Large intestine (tissue), 3 donors: ENCODE measurements at regions not wholly inside any gene's neighbourhood (a gene's known extent, or its start where the extent isn't known, plus 50 kb on each side); places are given as distances from the start of the nearest gene placed in this dataset.
A peak's percentile ranks its signal among the peaks of the same experiment; 100 is the strongest.

Experiments
- DNase-seq, 2 donors: peaks; one replicate each; pipeline versions ENCODE4 v3.0.0 to v3.0.0-alpha.2; 2013
- H3K27ac ChIP-seq: one replicate; pipeline ENCODE4 v1.5.1; 2013; ENCODE audit warnings: low read length
- H3K27me3 ChIP-seq: 2 replicates; pipeline ENCODE4 v1.6.1; 2013; ENCODE audit warnings: low read length; ENCODE audit not compliant: control insufficient read depth, insufficient read depth
- H3K36me3 ChIP-seq: 2 replicates; pipeline ENCODE4 v1.6.1; 2013; ENCODE audit warnings: low read length; ENCODE audit not compliant: control insufficient read depth, insufficient read depth
- H3K4me1 ChIP-seq: one replicate; pipeline ENCODE4 v1.6.1; 2013; ENCODE audit warnings: low read length; ENCODE audit not compliant: control insufficient read depth, insufficient read depth
- H3K4me3 ChIP-seq: one replicate; pipeline ENCODE4 v1.5.1; 2013; ENCODE audit warnings: low read length
- H3K9me3 ChIP-seq: one replicate; pipeline ENCODE4 v1.6.1; 2013; ENCODE audit warnings: mild to moderate bottlenecking, low read depth, low read length, moderate library complexity; ENCODE audit not compliant: control insufficient read depth
- WGBS: methylation state at CpG from one replicate; pipeline ENCODE4 v1.1.5; 2013; ENCODE audit warnings: low lambda C conversion rate; ENCODE audit not compliant: insufficient coverage; 5-methylcytosine and 5-hydroxymethylcytosine counted together

DNA sequence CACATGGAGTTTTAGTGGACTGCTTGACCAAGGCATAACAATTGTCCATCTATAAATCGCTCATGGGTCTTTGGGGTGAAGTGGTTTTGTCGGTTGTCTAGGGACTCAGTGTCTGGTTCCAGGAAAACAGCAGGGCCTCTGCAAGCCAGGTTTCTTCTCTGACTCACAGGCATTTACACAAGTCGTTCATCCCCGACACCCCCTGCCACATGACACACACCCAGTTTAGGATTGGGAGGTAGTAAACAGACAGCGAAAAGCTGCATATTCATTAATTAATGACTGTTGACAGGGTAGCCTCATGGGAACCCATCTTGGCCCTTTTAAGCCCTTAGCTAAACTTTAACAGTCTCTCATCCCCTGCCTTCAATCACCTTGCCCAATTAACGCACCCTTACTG lies 194.8 kb upstream of the ACVR2A start:
- H3K36me3 ChIP-seq: no peaks in the 10 kb centered on the region
- no peaks in the 10 kb centered on the region for H3K27me3 ChIP-seq
- WGBS: no CpG with 5 or more reads among the region's 6 CpGs

DNA sequence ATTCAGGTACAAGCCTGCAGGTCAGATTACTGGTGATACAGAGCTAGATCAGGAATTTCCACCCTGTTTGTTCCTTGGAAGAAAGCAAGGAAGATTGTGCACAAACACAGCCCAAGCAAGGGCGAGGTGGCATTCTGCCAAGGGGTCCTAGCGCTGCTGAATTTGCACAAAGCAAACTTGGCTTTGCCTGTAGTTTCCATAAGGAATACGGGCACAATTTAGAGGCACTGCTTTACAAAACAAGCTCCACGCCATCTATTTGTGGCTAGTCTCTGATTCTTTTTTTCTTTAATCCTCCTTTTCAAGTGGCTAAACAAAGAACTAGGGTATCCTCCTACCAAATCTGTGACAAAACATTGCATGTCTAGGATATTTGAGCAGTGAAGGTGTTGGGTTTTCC lies 195.5 kb upstream of the ACVR2A start:
- H3K9me3 ChIP-seq: no peaks in the 10 kb centered on the region
- H3K27ac ChIP-seq: no peak overlapping the region
- no peaks in the 10 kb centered on the region for H3K27me3 ChIP-seq
- no peak for DNase-seq
- H3K4me1 ChIP-seq: peaks cover 5% of the 10 kb centered on the region
- WGBS: 80% methylated on average over 1 of the region's 4 CpGs
- H3K4me3 ChIP-seq: no peak overlapping the region
- no peaks in the 10 kb centered on the region for H3K36me3 ChIP-seq

More for the DNA sequence above, 194.8 kb upstream of the ACVR2A start:
- no peaks in the 10 kb centered on the region for H3K9me3 ChIP-seq
- no peak overlapping the region for H3K27ac ChIP-seq
- DNase-seq: no peak
- H3K4me3 ChIP-seq: no peak overlapping the region
- no peaks in the 10 kb centered on the region for H3K4me1 ChIP-seq

GRCh38 chr2:147648471-147648870 lies 196.4 kb upstream of the ACVR2A start:
- H3K4me1 ChIP-seq: peaks cover 8% of the 10 kb centered on the region
- no peaks in the 10 kb centered on the region for H3K27me3 ChIP-seq
- H3K9me3 ChIP-seq: no peaks in the 10 kb centered on the region
- H3K4me3 ChIP-seq: no peak overlapping the region
- WGBS: 0% methylated on average over 2 of the region's 3 CpGs
- DNase-seq: peak in 1 of 2 donors; percentile 54
- H3K36me3 ChIP-seq: no peaks in the 10 kb centered on the region
- H3K27ac ChIP-seq: no peak overlapping the region

DNA sequence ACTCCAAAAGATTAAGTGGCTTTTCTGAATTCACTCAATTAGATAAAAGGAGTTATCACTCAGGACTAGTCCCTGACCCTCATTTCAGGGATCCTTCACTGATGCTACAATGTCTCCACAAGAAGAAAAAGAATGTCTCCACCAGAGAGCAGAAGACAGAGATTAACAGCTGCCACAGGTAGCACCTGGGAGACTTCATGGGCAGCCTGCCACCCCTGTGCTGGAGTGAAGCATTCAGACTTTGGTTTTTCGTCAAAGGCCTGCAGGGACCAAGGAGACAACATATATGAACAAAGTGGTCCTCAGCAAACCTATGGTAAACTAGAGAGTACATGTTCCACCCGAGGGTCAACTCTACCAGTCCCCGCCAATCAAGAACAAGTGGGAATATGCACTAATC lies 197.0 kb upstream of the ACVR2A start:
- H3K27me3 ChIP-seq: no peaks in the 10 kb centered on the region
- no CpG with 5 or more reads among the region's 3 CpGs for WGBS
- no peaks in the 10 kb centered on the region for H3K36me3 ChIP-seq
- peaks cover 8% of the 10 kb centered on the region for H3K4me1 ChIP-seq
- no peaks in the 10 kb centered on the region for H3K9me3 ChIP-seq
- no peak overlapping the region for H3K4me3 ChIP-seq
- DNase-seq: no peak
- no peak overlapping the region for H3K27ac ChIP-seq

DNA sequence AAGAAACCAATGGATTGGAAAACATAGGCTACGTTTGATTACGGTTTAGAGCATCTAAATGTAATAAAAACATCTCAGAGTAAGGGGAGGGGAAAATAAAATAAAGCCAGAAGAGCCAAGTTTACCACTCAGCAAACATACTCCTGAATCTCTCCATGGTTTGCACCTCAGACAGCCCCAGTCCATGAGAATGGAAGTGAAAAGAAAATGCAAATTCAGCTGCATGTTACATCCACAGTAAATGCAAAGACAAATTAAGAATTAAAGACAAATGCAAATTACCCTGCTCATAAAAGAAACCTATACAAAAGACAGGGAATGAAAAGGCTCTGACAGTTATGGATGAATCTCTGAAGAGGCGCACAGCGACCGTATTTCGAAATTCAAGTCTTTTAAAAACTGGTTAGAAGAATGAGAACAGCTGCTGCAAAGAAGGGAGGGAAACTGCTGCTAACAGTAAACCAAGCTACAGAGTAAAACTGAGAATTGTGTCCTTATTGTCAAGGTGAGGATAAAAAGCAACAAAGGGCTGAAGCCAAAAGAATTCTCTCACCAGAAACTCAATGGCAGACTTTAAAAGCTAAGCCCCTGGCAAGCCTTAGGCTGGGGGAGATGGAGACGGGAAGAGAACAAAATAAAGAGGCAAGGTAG lies 197.9 kb upstream of the ACVR2A start:
- H3K9me3 ChIP-seq: no peaks in the 10 kb centered on the region
- H3K4me1 ChIP-seq: peaks cover 8% of the 10 kb centered on the region
- no peak for DNase-seq
- H3K4me3 ChIP-seq: no peak overlapping the region
- no peaks in the 10 kb centered on the region for H3K36me3 ChIP-seq
- no peak overlapping the region for H3K27ac ChIP-seq
- H3K27me3 ChIP-seq: no peaks in the 10 kb centered on the region
- WGBS: 96% methylated on average over 3 of the region's 7 CpGs

GRCh38 chr2:147644491-147644890 lies 200.3 kb upstream of the ACVR2A start:
- Histone ChIP-seq H3K36me3 (no peaks in the 10 kb centered on the region), H3K4me1 (peaks cover 8% of the 10 kb centered on the region), H3K4me3 (no peak overlapping the region), H3K27ac (no peak overlapping the region), H3K9me3 (no peaks in the 10 kb centered on the region), H3K27me3 (no peaks in the 10 kb centered on the region)
- peak; percentile 5 to 58 for DNase-seq
- WGBS: no CpG with 5 or more reads among the region's 4 CpGs

DNA sequence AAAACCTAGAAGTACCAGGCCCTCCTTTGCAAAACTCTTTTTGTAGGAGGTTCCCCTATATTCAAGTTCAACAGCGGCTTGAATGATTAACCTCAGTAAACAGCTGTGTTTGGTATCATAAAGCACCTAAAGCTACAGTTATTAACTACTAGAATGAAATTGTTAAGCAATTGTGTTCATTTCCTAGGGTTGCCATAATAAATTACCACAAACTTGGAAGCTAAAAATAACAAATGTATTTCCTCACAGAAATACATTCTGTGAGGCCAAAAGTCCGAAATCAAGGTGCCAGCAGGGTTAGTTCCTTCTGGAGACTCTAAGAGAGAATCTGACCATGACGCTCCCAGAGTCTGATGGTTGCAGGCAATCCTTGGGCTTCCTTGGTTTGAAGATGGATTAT lies 202.1 kb upstream of the ACVR2A start:
- DNase-seq: no peak
- Histone ChIP-seq H3K27ac (no peak overlapping the region), H3K4me1 (peaks cover 8% of the 10 kb centered on the region), H3K27me3 (no peaks in the 10 kb centered on the region), H3K4me3 (no peak overlapping the region), H3K9me3 (no peaks in the 10 kb centered on the region), H3K36me3 (no peaks in the 10 kb centered on the region)
- 100% methylated on average over 1 of the region's 3 CpGs for WGBS

GRCh38 chr2:147641651-147642050 lies 203.2 kb upstream of the ACVR2A start:
- 100% methylated on average over 1 of the region's 3 CpGs for WGBS
- H3K9me3 ChIP-seq: no peaks in the 10 kb centered on the region
- no peak for DNase-seq
- no peaks in the 10 kb centered on the region for H3K36me3 ChIP-seq
- no peaks in the 10 kb centered on the region for H3K27me3 ChIP-seq
- no peak overlapping the region for H3K4me3 ChIP-seq
- peaks cover 9% of the 10 kb centered on the region for H3K4me1 ChIP-seq
- no peak overlapping the region for H3K27ac ChIP-seq

DNA sequence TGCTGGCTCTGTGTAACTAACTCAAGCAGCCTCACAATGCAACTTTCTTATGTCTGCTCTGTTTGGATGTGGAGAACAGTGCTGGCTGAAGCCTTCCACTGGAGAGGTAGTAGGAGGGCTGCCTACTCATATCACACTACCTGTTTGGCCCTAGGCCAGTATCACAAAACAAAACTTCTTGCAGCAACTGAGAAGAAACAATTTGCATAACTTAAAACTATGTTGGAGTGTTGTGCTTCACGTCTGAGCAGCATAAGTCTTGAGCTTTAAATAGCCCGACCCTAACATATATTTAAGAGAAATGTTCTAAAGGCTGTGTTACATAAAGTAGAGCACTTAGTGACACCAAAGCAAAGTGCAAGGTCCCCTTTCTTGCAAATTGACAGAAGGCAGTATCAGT lies 204.9 kb upstream of the ACVR2A start:
- DNase-seq: peak; percentile 13 to 49
- H3K4me1 ChIP-seq: peaks cover 15% of the 10 kb centered on the region
- WGBS: no CpG with 5 or more reads among the region's 2 CpGs

GRCh38 chr2:147639386-147639785 lies 205.4 kb upstream of the ACVR2A start:
- H3K27ac ChIP-seq: no peak overlapping the region
- no peaks in the 10 kb centered on the region for H3K9me3 ChIP-seq
- no peaks in the 10 kb centered on the region for H3K27me3 ChIP-seq
- no peak overlapping the region for H3K4me3 ChIP-seq
- WGBS: 100% methylated on average over 1 of the region's 2 CpGs
- peaks cover 11% of the 10 kb centered on the region for H3K4me1 ChIP-seq
- no peak for DNase-seq
- no peaks in the 10 kb centered on the region for H3K36me3 ChIP-seq

More for the DNA sequence above, 204.9 kb upstream of the ACVR2A start:
- no peaks in the 10 kb centered on the region for H3K9me3 ChIP-seq
- H3K27ac ChIP-seq: no peak overlapping the region
- H3K36me3 ChIP-seq: no peaks in the 10 kb centered on the region
- H3K4me3 ChIP-seq: no peak overlapping the region
- H3K27me3 ChIP-seq: no peaks in the 10 kb centered on the region

GRCh38 chr2:147636886-147637285 lies 207.9 kb upstream of the ACVR2A start:
- peaks cover 8% of the 10 kb centered on the region for H3K4me1 ChIP-seq
- WGBS: no CpG with 5 or more reads among the region's 3 CpGs
- peak; percentile 5 to 67 for DNase-seq
- no peak overlapping the region for H3K4me3 ChIP-seq
- H3K36me3 ChIP-seq: no peaks in the 10 kb centered on the region
- peak overlapping the region; percentile 11 for H3K27ac ChIP-seq
- H3K27me3 ChIP-seq: no peaks in the 10 kb centered on the region
- no peaks in the 10 kb centered on the region for H3K9me3 ChIP-seq
